Transverse colon (tissue), 4 donors: ENCODE measurements at regions not wholly inside any gene's neighbourhood (a gene's known extent, or its start where the extent isn't known, plus 50 kb on each side); places are given as distances from the start of the nearest gene placed in this dataset.

Experiments used
- CTCF ChIP-seq, 5 experiments: fragments of 200-600 bp in 3 of 5; fragments of 450-650 bp in 2 of 5; sonication (generic) in 3 of 5; IDR thresholded peaks; 1 replicate in 2 of 5; 2 replicates in 3 of 5; pipeline ENCODE4 v1.5.1; 2016 to 2017; ENCODE audit warnings: antibody characterized with exemption in 5 of 5, inconsistent platforms in 3 of 5, mild to moderate bottlenecking in 2 of 5, moderate library complexity in 1 of 5
- EP300 ChIP-seq: sonication (generic); formaldehyde crosslinking; IDR thresholded peaks from one replicate; pipeline ENCODE4 v1.6.1; 2017; ENCODE audit warnings: antibody characterized with exemption, low read depth
- POLR2AphosphoS5 ChIP-seq, 3 donors: sonication (generic); formaldehyde crosslinking; IDR thresholded peaks; one replicate each; pipeline ENCODE4 v1.6.1; 2016; ENCODE audit warnings: antibody characterized with exemption in 3 of 3

GRCh38 chr5:110094548-110094947 is 404.8 kb downstream of the MAN2A1 start:
- TF ChIP-seq CTCF (IDR thresholded peaks at IDR 0.05) (no peak), EP300 (no peak), POLR2AphosphoS5 (IDR thresholded peaks at IDR 0.05) (no peak)
